Inferior parietal cortex (tissue), 1 donor: ENCODE measurements at regions not wholly inside any gene's neighbourhood (a gene's known extent, or its start where the extent isn't known, plus 50 kb on each side); places are given as distances from the start of the nearest gene placed in this dataset.

ENCODE experiments used
- DNase-seq: peaks from one replicate; pipeline ENCODE4 v3.0.0-alpha.2; 2016; ENCODE audit errors: extremely low spot score

DNA sequence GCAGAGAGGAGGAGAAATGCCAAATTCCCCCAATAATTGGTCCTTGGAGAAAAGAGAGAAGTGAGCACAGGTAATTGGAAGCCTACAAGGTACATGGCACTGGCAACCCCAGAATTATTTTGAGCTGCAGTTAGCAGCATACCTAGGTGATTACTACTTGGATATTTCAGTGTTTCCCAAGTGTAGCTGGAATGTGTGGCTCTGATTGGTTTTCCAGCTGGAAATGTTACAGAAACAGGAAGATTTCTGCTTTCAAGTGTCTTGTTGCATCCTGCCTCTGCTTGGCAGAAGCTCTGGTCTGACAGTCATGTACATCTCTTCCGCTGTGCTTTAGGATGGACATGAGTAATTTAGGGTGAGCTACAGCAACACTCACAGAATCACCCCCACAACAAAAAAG is 262.1 kb downstream of the ENC1 start:
- DNase-seq, result no peak

DNA sequence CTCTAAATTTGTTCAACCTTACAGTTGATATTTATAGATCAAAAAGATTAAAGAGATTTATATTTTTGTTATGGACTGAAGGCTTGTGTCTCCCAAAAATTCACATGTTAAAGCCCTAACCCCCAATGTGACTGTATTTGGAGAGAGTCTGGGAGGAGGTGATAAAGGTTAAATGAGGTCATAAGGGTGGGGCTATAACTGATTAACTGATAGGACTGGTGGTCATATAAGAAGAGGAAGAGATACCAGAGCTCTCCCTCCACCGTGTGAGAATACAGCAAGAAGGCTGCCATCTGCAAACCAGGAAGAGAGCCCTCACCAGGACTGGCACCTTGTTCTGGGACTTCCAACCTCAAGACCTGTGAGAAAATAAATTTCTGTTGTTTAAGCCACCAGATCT is 264.3 kb downstream of the ENC1 start:
- DNase-seq, result no peak

DNA sequence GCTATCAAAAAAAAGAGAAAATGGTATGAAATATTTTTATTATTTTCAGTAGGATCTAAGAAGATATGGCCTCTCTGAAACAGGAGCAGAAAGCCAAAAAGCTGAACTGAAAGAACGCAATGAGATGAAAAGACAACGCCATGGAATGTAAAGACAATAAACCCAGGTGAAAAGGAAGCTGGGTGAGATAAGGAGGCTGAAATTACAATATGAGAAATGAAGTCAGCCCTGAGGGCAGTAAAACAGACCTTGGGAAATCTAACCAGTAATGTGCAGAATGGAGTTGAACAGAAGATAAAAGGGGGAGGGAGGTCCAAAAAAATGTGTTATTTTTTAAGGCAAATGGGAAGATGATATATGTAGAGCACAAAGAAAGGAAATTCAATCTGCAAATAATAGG is 265.3 kb downstream of the ENC1 start:
- DNase-seq, result no peak

DNA sequence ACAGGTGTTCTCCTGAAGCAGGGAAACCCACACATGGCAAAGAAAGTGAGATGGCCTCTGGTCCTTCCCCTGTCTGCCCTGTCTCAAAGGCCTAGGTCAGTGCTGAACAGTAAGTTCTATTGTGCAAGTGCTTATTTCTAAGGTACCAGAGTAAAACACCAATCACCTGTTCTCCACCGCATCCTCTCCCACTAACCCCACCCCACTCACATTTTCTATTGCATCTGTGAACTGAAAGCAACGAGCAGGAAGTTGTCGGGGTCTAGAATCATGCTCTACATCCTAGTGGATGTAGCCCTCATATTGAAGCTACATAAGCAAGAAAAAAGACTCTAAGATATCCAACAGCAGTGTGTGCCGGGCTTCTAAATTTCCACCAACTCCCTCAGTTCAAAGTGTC is 265.9 kb downstream of the ENC1 start:
- no peak for DNase-seq

DNA sequence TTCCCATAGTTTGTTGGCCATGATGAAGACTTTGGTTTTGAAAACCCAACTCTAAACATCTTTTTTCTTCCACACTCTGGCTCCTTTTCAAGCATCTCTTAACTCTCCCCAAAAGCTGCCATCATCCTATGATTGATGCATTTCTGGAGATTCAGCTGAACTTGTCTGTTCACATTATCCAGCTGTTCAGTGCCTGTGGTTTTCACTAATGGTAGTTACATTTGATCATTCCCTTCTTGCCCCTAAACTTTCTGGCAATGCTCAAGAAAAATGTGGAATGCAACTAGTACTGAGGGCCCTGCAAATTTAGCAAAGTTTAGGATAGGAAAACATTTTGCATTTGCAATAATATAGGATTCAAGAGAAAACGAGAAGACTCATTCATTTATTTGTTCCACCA is 267.5 kb downstream of the ENC1 start:
- DNase-seq, result no peak

DNA sequence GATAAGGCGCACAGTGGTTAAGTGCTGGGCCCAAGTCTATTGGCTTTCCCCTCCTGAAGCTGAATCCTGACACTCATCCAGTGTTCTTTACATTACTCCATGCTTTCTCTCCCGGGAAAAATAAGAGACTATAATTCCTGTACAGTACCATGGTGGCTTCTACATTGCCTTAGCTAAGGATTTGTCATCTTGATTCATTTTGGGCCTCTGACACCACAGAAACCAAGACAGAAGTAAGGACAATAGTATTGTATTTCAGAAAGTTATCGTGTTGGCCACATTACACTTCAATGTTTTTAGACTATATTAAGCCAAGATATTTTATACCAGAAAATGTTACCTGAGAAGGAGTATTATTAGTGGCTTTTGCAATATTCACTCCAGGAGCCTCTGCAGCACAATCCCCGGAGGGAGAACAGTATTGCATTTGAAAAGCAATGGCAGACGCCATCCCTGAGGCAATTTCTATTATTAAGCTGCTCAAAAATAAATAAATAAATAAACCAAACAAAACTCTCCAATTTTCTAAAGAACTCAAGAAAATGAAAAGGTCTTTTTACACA is 267.9 kb downstream of the ENC1 start:
- DNase-seq, result no peak

DNA sequence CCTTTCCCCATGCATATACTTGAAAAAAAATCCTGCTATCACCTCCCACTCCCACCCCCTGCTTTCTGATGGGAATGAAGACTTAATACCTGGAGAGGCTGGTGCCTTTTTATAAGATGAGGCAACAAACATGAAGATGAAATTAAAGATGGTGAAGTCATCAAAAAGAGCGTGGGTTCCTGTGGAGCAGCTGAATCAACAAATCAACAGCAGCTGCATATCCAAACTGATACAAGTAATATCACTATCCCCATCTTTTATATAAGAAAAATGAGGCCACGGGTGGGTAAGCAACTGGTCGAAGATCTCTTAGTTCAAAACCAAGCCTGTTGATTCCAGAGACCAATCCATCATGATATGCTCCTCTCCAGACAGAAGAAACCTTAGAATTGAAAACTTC is 268.5 kb downstream of the ENC1 start:
- no peak for DNase-seq

DNA sequence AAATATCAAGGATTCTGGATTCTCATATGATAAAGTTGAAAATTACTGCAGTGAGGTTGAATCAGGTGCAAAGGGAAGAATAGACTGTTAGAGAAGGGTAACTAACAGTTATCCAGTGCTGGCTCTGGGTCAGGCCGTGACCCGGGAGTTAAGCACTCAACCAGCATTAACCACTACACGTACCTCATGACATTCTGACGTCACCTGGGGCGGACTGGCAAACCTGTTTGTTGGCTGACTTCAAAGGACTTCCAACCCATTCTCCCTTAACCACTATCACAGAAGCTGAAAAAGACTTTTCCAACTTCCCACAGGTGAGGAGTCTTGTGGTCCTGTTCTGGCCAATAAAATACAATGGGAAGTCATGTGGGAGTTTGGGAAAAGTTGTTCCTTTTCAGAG is 268.9 kb downstream of the ENC1 start:
- DNase-seq, result no peak

DNA sequence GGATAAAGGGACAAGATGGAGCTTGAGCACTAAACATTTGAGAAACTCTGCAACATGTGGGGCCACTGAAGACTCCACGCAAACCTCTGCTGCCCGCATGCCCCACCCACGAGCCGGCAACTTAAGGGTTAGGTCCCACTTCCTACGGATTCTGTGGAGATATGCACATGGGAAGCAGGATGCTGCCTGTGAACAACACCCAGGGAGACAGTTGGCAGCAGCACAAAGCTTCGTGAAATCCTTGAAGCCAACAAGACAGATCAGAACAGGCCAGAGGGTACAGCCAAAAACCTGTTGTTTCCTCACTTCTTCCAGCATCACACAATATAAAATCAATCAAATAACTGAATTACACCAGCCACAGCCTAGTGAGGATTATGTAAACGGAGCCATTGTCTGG is 270.4 kb downstream of the ENC1 start:
- DNase-seq, result no peak

DNA sequence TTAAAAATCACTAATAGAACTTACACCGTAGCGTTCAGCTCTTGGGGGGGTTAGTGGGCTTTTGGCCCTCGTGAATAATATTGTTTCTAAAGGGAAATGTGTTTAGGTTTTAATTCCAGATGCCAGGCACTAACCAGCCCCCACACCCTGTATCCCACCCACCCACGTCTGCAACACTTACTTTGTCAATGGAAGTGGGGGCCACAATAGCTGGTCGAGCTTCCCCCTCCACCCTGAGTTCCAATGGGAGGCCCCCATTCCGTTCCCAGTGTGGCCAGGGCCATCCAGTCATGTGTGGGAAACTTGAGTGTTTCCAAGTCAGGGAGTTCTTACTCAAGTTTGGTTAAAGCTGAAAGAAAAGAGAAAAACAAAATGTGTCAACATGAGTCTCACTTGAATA is 271.4 kb downstream of the ENC1 start:
- no peak for DNase-seq

DNA sequence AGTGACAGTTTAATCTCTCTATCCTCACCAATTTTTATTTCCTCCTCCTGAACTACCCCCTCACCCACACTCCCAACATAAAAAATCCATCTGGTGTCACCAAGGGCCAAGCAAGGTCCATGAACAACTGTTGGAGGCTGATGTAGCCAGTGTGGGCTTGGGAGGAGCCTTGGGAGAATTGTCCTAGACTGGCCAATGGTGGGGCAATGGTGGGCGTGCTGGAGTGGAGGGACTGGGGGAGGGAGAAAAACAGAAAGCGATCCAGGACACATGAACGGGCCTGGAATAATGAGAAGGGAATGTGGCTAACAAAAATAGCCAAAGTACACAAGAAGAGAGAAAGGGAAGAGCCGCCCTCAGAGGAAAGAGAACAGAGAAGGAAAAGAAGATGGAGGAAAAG is 272.6 kb downstream of the ENC1 start:
- DNase-seq, result no peak

DNA sequence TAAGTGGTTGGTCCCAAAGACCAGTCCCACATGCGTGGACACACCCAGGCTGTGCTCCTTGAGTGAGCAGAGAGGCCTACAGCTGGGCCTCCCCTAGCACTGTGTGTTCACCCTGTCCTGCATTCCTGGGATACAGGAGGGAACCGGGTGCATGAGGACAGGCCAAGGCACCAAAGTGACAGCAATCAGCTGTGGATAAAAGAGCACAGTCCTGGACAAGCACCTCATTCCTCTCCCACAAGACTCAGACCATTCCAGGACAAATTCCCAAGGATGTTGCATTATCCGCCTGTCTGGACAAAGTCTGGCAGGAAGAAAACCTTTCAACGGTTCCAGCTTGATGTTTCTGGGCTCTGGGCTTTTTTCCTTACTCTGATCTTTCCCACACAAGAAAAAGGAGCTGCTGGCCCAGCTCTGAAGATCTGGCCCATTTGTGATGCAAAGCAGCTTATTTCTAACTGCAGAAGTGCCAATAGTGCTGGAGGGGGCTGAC is 273.2 kb downstream of the ENC1 start:
- no peak for DNase-seq

DNA sequence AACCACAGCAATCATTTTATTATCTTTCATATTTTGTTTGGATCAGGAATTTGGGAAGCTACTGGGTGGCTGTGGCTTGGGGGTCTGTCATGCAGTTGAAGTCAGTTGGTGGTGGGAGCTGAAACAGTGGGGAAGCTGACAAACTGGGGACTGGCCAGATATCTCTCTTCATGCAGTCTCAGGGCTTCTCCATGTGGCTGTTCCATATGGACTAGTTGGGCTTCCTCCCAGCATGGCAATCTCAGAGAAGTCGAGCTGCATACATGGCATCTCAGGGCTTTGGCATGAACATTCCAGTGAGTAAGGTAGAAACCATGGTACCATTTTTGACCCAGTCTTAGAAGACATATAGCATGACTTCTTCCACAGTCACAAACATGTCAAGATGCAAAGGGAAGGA is 274.8 kb downstream of the ENC1 start:
- no peak for DNase-seq

DNA sequence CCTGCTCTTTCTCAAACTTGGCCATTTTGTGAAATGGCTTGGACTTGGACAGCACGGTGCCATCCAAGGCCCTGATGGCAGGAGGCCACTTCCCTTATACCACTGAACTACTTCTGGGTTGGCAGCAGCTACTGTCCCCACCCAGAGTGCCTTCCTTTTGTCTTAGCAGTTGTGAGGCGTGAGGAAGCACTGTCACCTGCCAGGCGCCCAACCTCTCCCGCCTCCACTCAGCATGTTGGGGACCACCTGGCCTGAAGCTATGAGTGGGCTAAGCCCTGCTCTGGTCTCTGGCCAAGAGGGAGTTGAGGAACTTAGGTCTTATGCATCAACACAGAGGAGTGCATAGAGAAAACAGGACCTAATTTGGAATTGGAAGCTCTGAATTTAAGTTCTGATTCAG is 276.0 kb downstream of the ENC1 start:
- no peak for DNase-seq

DNA sequence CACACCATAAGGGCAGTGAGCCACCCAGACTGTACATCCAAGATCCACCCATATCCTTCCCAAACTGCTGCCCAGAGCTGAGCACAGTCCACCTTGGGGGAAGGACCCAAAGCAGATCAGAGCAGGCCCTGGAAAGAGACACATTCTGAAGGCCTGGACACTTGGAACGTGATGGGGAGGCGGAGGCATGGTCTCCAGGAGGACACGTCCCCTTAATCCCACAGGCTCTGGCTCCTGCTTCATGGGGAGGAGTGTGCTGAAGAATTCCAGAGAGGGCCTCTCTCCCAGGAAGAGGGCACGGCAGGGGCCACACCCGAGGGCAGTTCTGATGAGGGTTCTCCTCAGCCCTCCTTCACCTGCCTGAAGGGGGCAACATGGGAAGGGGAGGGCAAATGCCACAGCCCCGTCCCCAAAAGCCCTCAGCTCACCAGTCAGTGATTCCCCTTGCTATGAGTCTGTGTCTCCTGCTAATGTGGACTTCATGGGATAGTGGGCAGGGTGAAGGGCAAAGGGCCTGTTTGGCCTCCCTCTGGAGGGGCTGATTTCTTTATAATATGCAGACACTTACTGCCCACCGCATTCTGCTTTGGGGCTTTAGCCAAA is 276.8 kb downstream of the ENC1 start:
- no peak for DNase-seq

DNA sequence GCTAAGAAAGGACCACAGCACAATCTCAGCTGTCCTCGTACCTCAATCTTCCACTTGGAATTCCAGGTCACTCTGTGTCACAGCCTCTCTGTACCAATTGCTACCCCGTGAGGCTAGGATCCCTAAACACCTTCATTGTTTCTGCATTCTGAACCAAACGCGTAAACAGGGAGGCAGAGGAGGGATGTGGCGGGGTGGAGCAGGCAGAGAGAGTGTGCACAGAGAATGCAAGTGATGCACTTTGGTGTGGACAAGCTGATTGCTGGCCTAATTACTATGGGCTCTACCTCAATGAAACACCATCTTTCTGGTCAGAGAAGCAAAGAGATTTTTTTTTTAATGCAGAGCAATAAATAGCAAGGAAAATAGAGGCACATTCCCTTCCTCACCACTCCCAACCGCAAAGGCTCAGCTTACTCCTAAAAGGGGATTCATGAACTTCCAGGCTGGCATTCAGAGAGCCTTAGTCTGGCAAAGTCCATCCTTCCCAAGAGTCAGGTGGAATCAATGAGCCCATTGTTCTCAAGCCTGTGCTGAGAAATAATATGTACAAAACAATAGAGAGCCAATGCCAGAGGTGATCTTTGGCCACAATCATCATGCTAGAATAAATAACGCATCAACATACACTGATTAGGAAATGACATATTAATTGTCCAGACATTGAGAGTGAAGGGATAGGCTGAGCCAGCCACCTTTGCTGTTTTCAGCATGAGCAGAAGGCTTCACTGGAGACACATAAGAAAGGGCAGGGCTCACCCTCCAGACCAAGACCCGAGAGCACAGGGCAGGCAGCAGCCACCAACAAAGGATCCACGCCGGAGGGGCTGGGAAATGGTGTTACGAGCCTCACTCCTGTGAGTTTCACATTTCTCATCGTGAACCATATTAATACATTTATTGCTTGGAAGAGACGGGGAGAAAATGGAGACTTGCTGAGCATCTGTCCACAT is 278.8 kb downstream of the ENC1 start:
- DNase-seq, result no peak

DNA sequence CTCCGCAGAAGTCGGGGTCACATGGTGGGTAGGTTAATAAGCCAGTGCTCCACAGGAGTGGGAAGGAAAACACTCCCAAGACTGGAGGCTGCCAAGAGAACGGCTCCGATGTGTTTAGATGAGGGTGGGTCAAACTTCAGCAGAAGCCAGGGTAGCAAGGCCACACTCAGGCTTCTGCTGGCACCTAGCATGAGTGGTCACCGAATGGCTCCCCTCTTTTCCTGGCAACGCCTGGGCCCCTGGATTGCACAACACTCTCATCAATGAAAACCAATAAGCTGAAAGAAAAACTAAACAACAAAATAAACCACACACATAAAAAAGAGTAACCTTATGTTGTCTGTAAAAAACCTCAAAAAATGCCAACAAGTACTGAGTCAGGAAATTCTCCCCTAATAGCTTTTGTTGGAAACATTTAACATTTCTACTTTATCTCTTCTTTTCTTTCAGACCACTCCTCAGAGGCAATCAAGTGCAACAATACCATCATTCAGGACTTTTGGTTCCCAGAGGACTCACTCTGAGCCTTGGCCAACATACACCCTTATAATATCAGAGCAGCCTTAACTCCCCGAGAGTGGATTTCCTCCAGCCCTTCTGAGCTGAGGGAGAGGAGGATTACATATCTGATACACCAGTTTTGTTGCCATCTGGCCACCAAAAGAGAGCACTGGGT is 279.9 kb downstream of the ENC1 start:
- no peak for DNase-seq

DNA sequence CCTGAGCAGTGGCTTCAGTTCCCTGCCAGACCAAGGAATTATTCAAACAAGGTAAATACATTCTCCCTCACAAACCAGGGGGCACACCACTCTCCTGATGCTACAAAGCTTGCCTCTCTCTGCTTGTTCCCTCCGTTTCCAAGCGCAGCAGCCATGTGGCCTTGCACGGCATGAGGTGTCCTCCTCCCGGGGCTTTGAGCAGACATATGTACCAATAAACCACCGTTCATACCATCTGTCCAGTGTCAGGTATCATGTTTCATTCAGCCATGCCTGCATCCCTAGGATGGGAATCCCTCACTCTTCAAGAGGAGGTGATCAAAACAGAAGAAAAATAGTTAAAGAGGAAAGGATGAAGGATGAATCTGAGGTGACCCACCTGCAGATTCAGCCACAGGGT is 282.7 kb downstream of the ENC1 start:
- DNase-seq, result no peak

DNA sequence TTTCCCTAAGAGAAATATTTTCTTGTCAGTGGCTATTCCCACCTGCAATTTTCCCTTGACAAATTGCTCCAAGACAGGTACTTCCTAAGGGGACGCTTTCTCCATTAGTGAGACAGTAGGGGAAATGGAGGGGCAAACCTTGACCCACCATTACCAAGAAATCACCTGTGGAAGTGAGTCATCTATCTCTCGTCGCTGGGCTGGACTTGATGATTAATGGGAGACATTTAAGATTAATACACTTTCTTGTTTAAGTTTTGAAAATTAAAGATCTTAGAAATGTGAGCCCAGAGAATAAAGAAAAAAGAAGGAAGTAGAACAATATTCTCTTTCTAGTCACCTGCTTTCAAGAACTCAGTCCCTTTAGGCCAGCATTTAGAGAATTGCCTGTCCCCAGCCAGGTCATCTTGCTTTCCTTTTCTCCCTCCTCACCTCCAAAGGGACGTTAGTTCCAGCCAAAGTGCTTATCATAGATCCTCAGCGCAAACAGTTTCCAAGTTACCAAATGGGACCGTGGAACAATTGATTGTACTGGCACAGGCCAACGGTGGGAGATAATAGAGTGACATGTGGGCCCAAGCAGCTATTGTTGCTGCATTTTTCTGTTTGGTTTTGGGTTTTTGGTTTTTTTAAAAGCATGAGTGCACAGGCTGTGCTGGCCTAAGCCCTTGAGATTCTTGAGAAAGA is 284.4 kb downstream of the ENC1 start:
- no peak for DNase-seq

DNA sequence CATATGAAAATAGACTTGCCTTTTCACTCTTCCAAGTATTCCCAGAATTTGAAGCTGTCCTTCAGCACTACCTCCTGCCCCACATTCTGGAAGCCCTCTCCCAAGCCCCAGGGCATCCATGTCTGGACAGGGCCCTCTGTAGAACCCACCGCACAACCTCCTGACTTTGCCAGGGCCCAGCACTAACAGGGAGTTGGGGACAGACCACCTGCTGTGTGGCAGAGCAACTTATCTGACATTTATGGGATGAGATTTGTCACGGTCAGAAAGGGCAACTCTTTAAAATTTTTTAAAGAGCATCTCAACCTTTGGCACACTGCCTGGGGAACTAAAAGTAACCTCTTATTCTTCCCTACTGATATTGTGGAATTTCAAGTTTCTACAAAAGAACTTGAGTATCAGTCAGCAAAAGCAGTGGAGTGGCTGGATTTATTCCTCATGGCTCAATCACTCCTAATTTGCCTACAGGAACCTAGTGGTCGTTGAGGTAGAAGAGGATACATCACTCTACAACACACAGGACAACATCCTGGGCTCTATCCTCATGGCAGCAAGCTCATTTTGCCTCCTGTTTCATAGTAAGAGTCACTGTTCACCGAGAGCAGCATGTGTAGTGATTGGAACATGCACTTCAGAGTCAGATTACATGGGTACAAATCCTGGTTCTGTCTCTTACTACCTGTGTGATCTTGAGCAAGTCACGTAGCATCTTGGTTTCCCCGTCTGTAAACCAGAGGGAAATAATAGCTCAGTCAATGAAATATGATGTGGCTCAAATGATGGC is 285.3 kb downstream of the ENC1 start:
- no peak for DNase-seq

DNA sequence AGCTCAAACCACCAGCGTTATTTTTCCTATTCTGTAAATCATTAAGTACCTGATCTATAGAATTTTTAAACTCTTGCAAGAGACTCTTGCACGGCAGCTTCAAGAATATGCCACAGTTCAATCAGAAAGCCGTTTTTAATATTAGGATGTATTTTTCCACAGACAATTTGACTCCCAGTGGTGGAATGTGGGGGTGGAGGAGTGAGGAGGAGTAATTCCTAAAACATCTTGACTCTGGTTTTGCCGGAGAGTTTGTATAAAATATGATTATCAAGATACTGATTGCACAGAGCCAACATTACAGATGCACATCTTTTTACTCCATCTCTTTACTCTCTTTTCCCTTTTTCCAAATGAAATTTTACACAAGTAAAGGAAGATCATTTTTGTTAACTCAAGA is 288.3 kb downstream of the ENC1 start:
- no peak for DNase-seq
